Immature natural killer cell (primary cell): ENCODE measurements at regions not wholly inside any gene's neighbourhood (a gene's known extent, or its start where the extent isn't known, plus 50 kb on each side); places are given as distances from the start of the nearest gene placed in this dataset.
"Not testable (repeated sequence)": the region's sequence is repeated elsewhere in the genome, so short reads cannot be mapped to it uniquely, and the experiment has no call there.

Experiments
- DNase-seq, 3 donors: peaks; one replicate each; pipeline ENCODE4 v3.0.0; 2022; ENCODE audit warnings: mixed read lengths in 1 of 3
- H3K27ac Mint-ChIP-seq, 6 donors: one replicate each; pipeline ENCODE4 v1.8.0; 2020; ENCODE audit warnings: mixed read lengths in 6 of 6, mild to moderate bottlenecking in 5 of 6, inconsistent platforms in 4 of 6, moderate library complexity in 3 of 6
- H3K27me3 Mint-ChIP-seq, 3 donors: one replicate each; pipeline ENCODE4 v1.8.0; 2020 to 2021; ENCODE audit warnings: low read depth in 3 of 3, mild to moderate bottlenecking in 3 of 3, mixed read lengths in 3 of 3, moderate library complexity in 3 of 3, inconsistent platforms in 1 of 3
- H3K36me3 Mint-ChIP-seq, 3 donors: one replicate each; pipeline ENCODE4 v1.8.0; 2020; ENCODE audit warnings: mixed read lengths in 3 of 3, inconsistent platforms in 2 of 3, mild to moderate bottlenecking in 2 of 3
- H3K4me1 Mint-ChIP-seq, 2 donors: one replicate each; pipeline ENCODE4 v1.8.0; 2020; ENCODE audit warnings: inconsistent platforms in 2 of 2, mild to moderate bottlenecking in 2 of 2, mixed read lengths in 2 of 2, moderate library complexity in 1 of 2
- H3K4me3 Mint-ChIP-seq, 5 donors: one replicate each; pipeline ENCODE4 v1.8.0; 2020; ENCODE audit warnings: mild to moderate bottlenecking in 5 of 5, mixed read lengths in 5 of 5, inconsistent platforms in 3 of 5, moderate library complexity in 3 of 5
- H3K9me3 Mint-ChIP-seq, 6 donors: one replicate each; pipeline ENCODE4 v1.8.0; 2020; ENCODE audit warnings: mild to moderate bottlenecking in 6 of 6, mixed read lengths in 6 of 6, inconsistent platforms in 4 of 6, moderate library complexity in 3 of 6

GRCh38 chrX:79026742-79027141 is 81.6 kb downstream of the P2RY10 start:
- H3K27me3 Mint-ChIP-seq, H3K9me3 Mint-ChIP-seq, H3K27ac Mint-ChIP-seq, H3K36me3 Mint-ChIP-seq, DNase-seq, H3K4me1 Mint-ChIP-seq, H3K4me3 Mint-ChIP-seq: not testable (repeated sequence)

- Mint-ChIP-seq H3K9me3 (no peaks in the 10 kb centered on the region), H3K27ac (no peak overlapping the region), H3K4me3 (no peak overlapping the region), H3K27me3 (peaks cover 0 to 10% (median 7%) of the 10 kb centered on the region in 3 donors), H3K4me1 (peaks cover 4 to 6% of the 10 kb centered on the region in 2 donors), H3K36me3 (peaks cover 0 to 3% (median 0%) of the 10 kb centered on the region in 3 donors)
- no peak for DNase-seq
Observed at GRCh38 chrX:79035421-79035820, 90.2 kb downstream of the P2RY10 start.

- Mint-ChIP-seq H3K36me3 (peaks cover 0 to 3% (median 0%) of the 10 kb centered on the region in 3 donors), H3K27ac (no peak overlapping the region), H3K27me3 (peaks cover 0 to 11% (median 10%) of the 10 kb centered on the region in 3 donors), H3K4me3 (no peak overlapping the region), H3K9me3 (no peaks in the 10 kb centered on the region), H3K4me1 (peaks cover 4 to 6% of the 10 kb centered on the region in 2 donors)
- no peak for DNase-seq
Observed at GRCh38 chrX:79036157-79036880, 91.1 kb downstream of the P2RY10 start.

- no peaks in the 10 kb centered on the region for H3K4me1 Mint-ChIP-seq
- H3K27me3 Mint-ChIP-seq, result peaks cover 0 to 13% (median 0%) of the 10 kb centered on the region in 3 donors
- no peak for DNase-seq
- no peak overlapping the region for H3K27ac Mint-ChIP-seq
- no peak overlapping the region for H3K4me3 Mint-ChIP-seq
- peaks cover 0 to 8% (median 1%) of the 10 kb centered on the region in 6 donors for H3K9me3 Mint-ChIP-seq
- H3K36me3 Mint-ChIP-seq, result peaks cover 3 to 7% (median 6%) of the 10 kb centered on the region in 3 donors
Observed at GRCh38 chrX:79065696-79066095, 78.8 kb upstream of the GPR174 start.

- peaks cover 0 to 3% (median 0%) of the 10 kb centered on the region in 3 donors for H3K36me3 Mint-ChIP-seq
- no peak overlapping the region for H3K4me3 Mint-ChIP-seq
- H3K9me3 Mint-ChIP-seq, result no peaks in the 10 kb centered on the region
- H3K27ac Mint-ChIP-seq, result no peak overlapping the region
- peaks cover 10 to 17% of the 10 kb centered on the region in 2 donors for H3K4me1 Mint-ChIP-seq
- DNase-seq, result no peak
- peaks cover 0 to 3% (median 2%) of the 10 kb centered on the region in 3 donors for H3K27me3 Mint-ChIP-seq
Observed at GRCh38 chrX:79078114-79078513, 66.4 kb upstream of the GPR174 start.

- H3K36me3 Mint-ChIP-seq, result no peaks in the 10 kb centered on the region
- peaks cover 10 to 17% of the 10 kb centered on the region in 2 donors for H3K4me1 Mint-ChIP-seq
- DNase-seq, result no peak
- H3K4me3 Mint-ChIP-seq, result no peak overlapping the region
- peaks cover 0 to 3% (median 2%) of the 10 kb centered on the region in 3 donors for H3K27me3 Mint-ChIP-seq
- H3K9me3 Mint-ChIP-seq, result no peaks in the 10 kb centered on the region
- H3K27ac Mint-ChIP-seq, result no peak overlapping the region
Observed at GRCh38 chrX:79079477-79079876, 65.0 kb upstream of the GPR174 start.

GRCh38 chrX:79080141-79080540 is 64.3 kb upstream of the GPR174 start:
- H3K9me3 Mint-ChIP-seq, result no peaks in the 10 kb centered on the region
- no peak for DNase-seq
- H3K36me3 Mint-ChIP-seq, result no peaks in the 10 kb centered on the region
- no peak overlapping the region for H3K4me3 Mint-ChIP-seq
- no peak overlapping the region for H3K27ac Mint-ChIP-seq
- peaks cover 10 to 17% of the 10 kb centered on the region in 2 donors for H3K4me1 Mint-ChIP-seq
- H3K27me3 Mint-ChIP-seq, result peaks cover 2% of the 10 kb centered on the region in 3 donors

GRCh38 chrX:79081895-79082512 is 62.5 kb upstream of the GPR174 start:
- peak overlapping the region in 3 of 5 donors; percentile 24 to 76 (median 30) for H3K4me3 Mint-ChIP-seq
- H3K9me3 Mint-ChIP-seq, result peaks cover 0 to 2% (median 0%) of the 10 kb centered on the region in 6 donors
- DNase-seq, result peak; percentile 42 to 52 (median 49)
- peaks cover 0 to 2% (median 2%) of the 10 kb centered on the region in 3 donors for H3K27me3 Mint-ChIP-seq
- H3K36me3 Mint-ChIP-seq, result no peaks in the 10 kb centered on the region
- peak overlapping the region in 1 of 6 donors; percentile 56 for H3K27ac Mint-ChIP-seq
- H3K4me1 Mint-ChIP-seq, result peaks cover 10 to 17% of the 10 kb centered on the region in 2 donors

GRCh38 chrX:79082899-79083298 is 61.6 kb upstream of the GPR174 start:
- no peak for DNase-seq
- no peak overlapping the region for H3K27ac Mint-ChIP-seq
- H3K4me1 Mint-ChIP-seq, result peaks cover 10 to 16% of the 10 kb centered on the region in 2 donors
- no peaks in the 10 kb centered on the region for H3K36me3 Mint-ChIP-seq
- no peak overlapping the region for H3K4me3 Mint-ChIP-seq
- H3K27me3 Mint-ChIP-seq, result peaks cover 0 to 2% (median 2%) of the 10 kb centered on the region in 3 donors
- H3K9me3 Mint-ChIP-seq, result peaks cover 0 to 2% (median 0%) of the 10 kb centered on the region in 6 donors

- Mint-ChIP-seq H3K9me3 (peaks cover 0 to 2% (median 0%) of the 10 kb centered on the region in 6 donors), H3K36me3 (no peaks in the 10 kb centered on the region), H3K27ac (no peak overlapping the region), H3K4me3 (no peak overlapping the region), H3K27me3 (peaks cover 0 to 2% (median 2%) of the 10 kb centered on the region in 3 donors), H3K4me1 (peaks cover 11 to 23% of the 10 kb centered on the region in 2 donors)
- no peak for DNase-seq
Observed at GRCh38 chrX:79084923-79085322, 59.6 kb upstream of the GPR174 start.

GRCh38 chrX:79089896-79090584 is 54.4 kb upstream of the GPR174 start:
- peaks cover 0 to 2% (median 0%) of the 10 kb centered on the region in 6 donors for H3K9me3 Mint-ChIP-seq
- DNase-seq, result no peak
- peak overlapping the region in 5 of 6 donors; percentile 12 to 67 (median 32) for H3K27ac Mint-ChIP-seq
- H3K4me1 Mint-ChIP-seq, result peaks cover 11 to 21% of the 10 kb centered on the region in 2 donors
- H3K27me3 Mint-ChIP-seq, result peaks cover 0 to 3% (median 2%) of the 10 kb centered on the region in 3 donors
- no peaks in the 10 kb centered on the region for H3K36me3 Mint-ChIP-seq
- H3K4me3 Mint-ChIP-seq, result no peak overlapping the region

- Mint-ChIP-seq H3K27ac (peak overlapping the region in 1 of 6 donors; percentile 45), H3K4me1 (peaks cover 29 to 42% of the 10 kb centered on the region in 2 donors)
Observed at GRCh38 chrX:79094075-79094832, 50.2 kb upstream of the GPR174 start.

More at GRCh38 chrX:79094075-79094832, 50.2 kb upstream of the GPR174 start:
- H3K27me3 Mint-ChIP-seq, result peaks cover 0 to 7% (median 2%) of the 10 kb centered on the region in 3 donors
- H3K4me3 Mint-ChIP-seq, result no peak overlapping the region
- no peaks in the 10 kb centered on the region for H3K36me3 Mint-ChIP-seq
- DNase-seq, result no peak
- peaks cover 0 to 3% (median 0%) of the 10 kb centered on the region in 6 donors for H3K9me3 Mint-ChIP-seq
